ENCODE measurements at regions not wholly inside any gene's neighbourhood (a gene's known extent, or its start where the extent isn't known, plus 50 kb on each side); places are given as distances from the start of the nearest gene placed in this dataset.

GRCh38 chr7:18405726-18406125 is 89.8 kb upstream of the HDAC9 start:
- FAIRE-seq (no peak), ATAC-seq (no peak), DNase-seq (ENCODE audit: low read depth, low spot score) (no peak)
- ChIA-PET RAD21 (ENCODE audit: unreplicated experiment) (no interaction called here), POLR2A (no interaction called here), SMC1A (ENCODE audit: uncharacterized antibody, unreplicated experiment) (interaction anchor here (1.0 kb wide), 1 partner anchor 17 kb away, joined by 3 read pairs; no protein-coding TSS in a partner anchor), CTCF (no interaction called here)
- Histone ChIP-seq H4K20me1 (ENCODE audit: control insufficient read depth, insufficient read depth) (no peaks in the 10 kb centered on the region), H3K4me1 (ENCODE audit: control insufficient read depth, insufficient read depth, low read length) (no peaks in the 10 kb centered on the region), H3K9ac (ENCODE audit: control insufficient read depth, insufficient read depth, low read length) (no peak overlapping the region), H3K9me3 (replicated peaks; ENCODE audit: control insufficient read depth, insufficient read depth, low read length) (no peaks in the 10 kb centered on the region), H3K36me3 (ENCODE audit: control insufficient read depth in 2 of 2, insufficient read depth in 2 of 2, low read length in 1 of 2) (no peaks in the 10 kb centered on the region), H3K27me3 (replicated peaks in 1 of 2; ENCODE audit: control insufficient read depth in 2 of 2, insufficient read depth in 2 of 2, low read length in 1 of 2) (no peaks in the 10 kb centered on the region), H2AFZ (ENCODE audit: control insufficient read depth, low read depth, low read length) (no peak overlapping the region), H3K4me2 (ENCODE audit: control insufficient read depth, insufficient read depth) (no peak overlapping the region), H3K4me3 (no peak overlapping the region), H3K27ac (ENCODE audit: control insufficient read depth, insufficient read depth) (no peak overlapping the region), H3K79me2 (ENCODE audit: control insufficient read depth, insufficient read depth, low read length) (no peaks in the 10 kb centered on the region)
- TF ChIP-seq NRF1 (conservative IDR thresholded peaks at IDR 0.05; ENCODE audit: low read depth, low read length): no peak
- TF ChIP-seq JUND (IDR thresholded peaks at IDR 0.05; ENCODE audit: low read depth, low read length): no peak
- no peak for TF ChIP-seq NR2C2 (IDR thresholded peaks at IDR 0.05; ENCODE audit: borderline replicate concordance, control insufficient read depth, insufficient read length, low read depth)
- TF ChIP-seq SMC3 (IDR thresholded peaks at IDR 0.05; ENCODE audit: borderline replicate concordance, low read length): no peak
- TF ChIP-seq ZNF274 (IDR thresholded peaks at IDR 0.05; ENCODE audit: insufficient read depth, insufficient read length): no peak
- TF ChIP-seq MYB (IDR thresholded peaks at IDR 0.05; ENCODE audit: borderline replicate concordance, low read depth, low read length): no peak
- TF ChIP-seq MAX (IDR thresholded peaks at IDR 0.05; ENCODE audit: low read depth, low read length): no peak
- 47% methylated on average over 1 of the region's 1 CpG for WGBS (ENCODE audit: insufficient coverage, insufficient replicate concordance, low lambda C conversion rate, missing lambda C conversion rate)
- BruUV-seq (replicated peaks): no TSS peak
- in situ Hi-C loops (cut with MboI): no loop called here
- intact Hi-C loops (cut with micrococcal nuclease; ENCODE audit: unreplicated experiment): no loop called here

DNA sequence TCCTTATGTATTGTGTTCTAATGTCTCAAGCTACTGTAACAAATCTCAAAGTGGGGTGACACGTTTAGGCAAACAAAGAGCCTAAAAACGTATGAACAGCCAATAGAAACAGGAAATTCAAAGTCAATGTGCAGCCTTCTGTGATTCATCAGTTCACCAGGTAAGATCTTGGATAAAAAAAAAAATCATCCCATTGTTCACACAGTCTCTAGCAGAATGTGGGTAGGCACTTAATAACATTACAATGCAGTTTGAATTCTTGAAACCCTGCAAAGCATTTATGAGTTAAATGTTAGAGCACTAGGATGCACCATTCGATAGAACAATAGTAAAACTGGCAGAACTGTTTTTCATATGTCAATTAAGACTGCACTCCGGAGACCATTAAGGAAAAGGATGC is 88.2 kb upstream of the HDAC9 start:
- ChIA-PET SMC1A (ENCODE audit: uncharacterized antibody, unreplicated experiment) (no interaction called here), POLR2A (no interaction called here), CTCF (no interaction called here), RAD21 (ENCODE audit: unreplicated experiment) (no interaction called here)
- Histone ChIP-seq H3K4me3 (no peak overlapping the region), H4K20me1 (ENCODE audit: control insufficient read depth, insufficient read depth) (no peaks in the 10 kb centered on the region), H3K27me3 (replicated peaks in 1 of 2; ENCODE audit: control insufficient read depth in 2 of 2, insufficient read depth in 2 of 2, low read length in 1 of 2) (no peaks in the 10 kb centered on the region), H3K36me3 (ENCODE audit: control insufficient read depth in 2 of 2, insufficient read depth in 2 of 2, low read length in 1 of 2) (no peaks in the 10 kb centered on the region), H3K9ac (ENCODE audit: control insufficient read depth, insufficient read depth, low read length) (no peak overlapping the region), H3K4me1 (ENCODE audit: control insufficient read depth, insufficient read depth, low read length) (no peaks in the 10 kb centered on the region), H3K79me2 (ENCODE audit: control insufficient read depth, insufficient read depth, low read length) (no peaks in the 10 kb centered on the region), H2AFZ (ENCODE audit: control insufficient read depth, low read depth, low read length) (no peak overlapping the region), H3K9me3 (replicated peaks; ENCODE audit: control insufficient read depth, insufficient read depth, low read length) (no peaks in the 10 kb centered on the region), H3K27ac (ENCODE audit: control insufficient read depth, insufficient read depth) (no peak overlapping the region), H3K4me2 (ENCODE audit: control insufficient read depth, insufficient read depth) (no peak overlapping the region)
- DNase-seq (ENCODE audit: low read depth, low spot score) (no peak), FAIRE-seq (no peak), ATAC-seq (no peak)
- 28% methylated on average over 4 of the region's 4 CpGs for WGBS (ENCODE audit: insufficient coverage, insufficient replicate concordance, low lambda C conversion rate, missing lambda C conversion rate)
- in situ Hi-C loops (cut with MboI) (no loop called here), intact Hi-C loops (cut with micrococcal nuclease; ENCODE audit: unreplicated experiment) (no loop called here)
- BruUV-seq (replicated peaks): no TSS peak
- TF ChIP-seq, protein P1, sequence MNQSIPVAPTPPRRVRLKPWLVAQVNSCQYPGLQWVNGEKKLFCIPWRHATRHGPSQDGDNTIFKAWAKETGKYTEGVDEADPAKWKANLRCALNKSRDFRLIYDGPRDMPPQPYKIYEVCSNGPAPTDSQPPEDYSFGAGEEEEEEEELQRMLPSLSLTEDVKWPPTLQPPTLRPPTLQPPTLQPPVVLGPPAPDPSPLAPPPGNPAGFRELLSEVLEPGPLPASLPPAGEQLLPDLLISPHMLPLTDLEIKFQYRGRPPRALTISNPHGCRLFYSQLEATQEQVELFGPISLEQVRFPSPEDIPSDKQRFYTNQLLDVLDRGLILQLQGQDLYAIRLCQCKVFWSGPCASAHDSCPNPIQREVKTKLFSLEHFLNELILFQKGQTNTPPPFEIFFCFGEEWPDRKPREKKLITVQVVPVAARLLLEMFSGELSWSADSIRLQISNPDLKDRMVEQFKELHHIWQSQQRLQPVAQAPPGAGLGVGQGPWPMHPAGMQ (IDR thresholded peaks at IDR 0.05; ENCODE audit: borderline replicate concordance): no peak
- TF ChIP-seq YBX1 (IDR thresholded peaks at IDR 0.05) (no peak), PAX8 (IDR thresholded peaks at IDR 0.05) (no peak), FOXK2 (IDR thresholded peaks at IDR 0.05) (no peak), EED (IDR thresholded peaks at IDR 0.05; ENCODE audit: low read depth) (no peak), BCL11A (IDR thresholded peaks at IDR 0.05; ENCODE audit: low read depth, low read length) (no peak), RFX5 (IDR thresholded peaks at IDR 0.05; ENCODE audit: low read depth, low read length) (no peak)
- TF ChIP-seq, protein P2, sequence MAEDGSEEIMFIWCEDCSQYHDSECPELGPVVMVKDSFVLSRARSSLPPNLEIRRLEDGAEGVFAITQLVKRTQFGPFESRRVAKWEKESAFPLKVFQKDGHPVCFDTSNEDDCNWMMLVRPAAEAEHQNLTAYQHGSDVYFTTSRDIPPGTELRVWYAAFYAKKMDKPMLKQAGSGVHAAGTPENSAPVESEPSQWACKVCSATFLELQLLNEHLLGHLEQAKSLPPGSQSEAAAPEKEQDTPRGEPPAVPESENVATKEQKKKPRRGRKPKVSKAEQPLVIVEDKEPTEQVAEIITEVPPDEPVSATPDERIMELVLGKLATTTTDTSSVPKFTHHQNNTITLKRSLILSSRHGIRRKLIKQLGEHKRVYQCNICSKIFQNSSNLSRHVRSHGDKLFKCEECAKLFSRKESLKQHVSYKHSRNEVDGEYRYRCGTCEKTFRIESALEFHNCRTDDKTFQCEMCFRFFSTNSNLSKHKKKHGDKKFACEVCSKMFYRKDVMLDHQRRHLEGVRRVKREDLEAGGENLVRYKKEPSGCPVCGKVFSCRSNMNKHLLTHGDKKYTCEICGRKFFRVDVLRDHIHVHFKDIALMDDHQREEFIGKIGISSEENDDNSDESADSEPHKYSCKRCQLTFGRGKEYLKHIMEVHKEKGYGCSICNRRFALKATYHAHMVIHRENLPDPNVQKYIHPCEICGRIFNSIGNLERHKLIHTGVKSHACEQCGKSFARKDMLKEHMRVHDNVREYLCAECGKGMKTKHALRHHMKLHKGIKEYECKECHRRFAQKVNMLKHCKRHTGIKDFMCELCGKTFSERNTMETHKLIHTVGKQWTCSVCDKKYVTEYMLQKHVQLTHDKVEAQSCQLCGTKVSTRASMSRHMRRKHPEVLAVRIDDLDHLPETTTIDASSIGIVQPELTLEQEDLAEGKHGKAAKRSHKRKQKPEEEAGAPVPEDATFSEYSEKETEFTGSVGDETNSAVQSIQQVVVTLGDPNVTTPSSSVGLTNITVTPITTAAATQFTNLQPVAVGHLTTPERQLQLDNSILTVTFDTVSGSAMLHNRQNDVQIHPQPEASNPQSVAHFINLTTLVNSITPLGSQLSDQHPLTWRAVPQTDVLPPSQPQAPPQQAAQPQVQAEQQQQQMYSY (CRISPR knock-in tag; IDR thresholded peaks at IDR 0.05): no peak
